Motor neuron (in vitro differentiated cells): ENCODE measurements at regions not wholly inside any gene's neighbourhood (a gene's known extent, or its start where the extent isn't known, plus 50 kb on each side); places are given as distances from the start of the nearest gene placed in this dataset.

Source experiments
- ATAC-seq, 8 experiments: fragments of 200-7000 bp; cut with Tn5 transposase; replicated peaks in 6 of 8; 2 replicates each; pipeline ENCODE4 v1.8.0; 2021; ENCODE audit warnings: mild to moderate bottlenecking in 8 of 8, moderate library complexity in 8 of 8
- H3K27ac ChIP-seq, 2 donors: fragments of 250-450 bp; sonication (Bioruptor Pico); 2 replicates each; pipeline ENCODE4 v1.9.0; 2021; ENCODE audit warnings: antibody characterized with exemption in 2 of 2, mild to moderate bottlenecking in 2 of 2, moderate library complexity in 1 of 2
- H3K4me1 ChIP-seq, 2 donors: fragments of 250-450 bp; sonication (Bioruptor Pico); replicated peaks in 1 of 2; 2 replicates each; pipeline ENCODE4 v1.6.1; 2021; ENCODE audit warnings: antibody characterized with exemption in 2 of 2, mild to moderate bottlenecking in 2 of 2, moderate library complexity in 1 of 2
- H3K4me3 ChIP-seq, 5 donors: fragments of 250-450 bp; sonication (Bioruptor Pico); 2 replicates each; pipeline ENCODE4 v1.9.0; 2021; ENCODE audit warnings: antibody characterized with exemption in 5 of 5, mild to moderate bottlenecking in 5 of 5, moderate library complexity in 4 of 5
- WGBS, 10 experiments: fragments of 450-650 bp; shearing (Covaris generic); methylation state at CpG; one replicate each; pipeline ENCODE4 v1.0.0; 2022; 5-methylcytosine and 5-hydroxymethylcytosine counted together
- in situ Hi-C, 9 experiments: fragments of 400-800 bp; cut with MboI; loops; one replicate each; pipeline ENCODE4 v1.15.0; 2021; ENCODE audit warnings: low sequenced_read_pairs in 9 of 9, low pct_unique_long_range_greater_than_20kb in 2 of 9; ENCODE audit not compliant: unreplicated experiment in 9 of 9

DNA sequence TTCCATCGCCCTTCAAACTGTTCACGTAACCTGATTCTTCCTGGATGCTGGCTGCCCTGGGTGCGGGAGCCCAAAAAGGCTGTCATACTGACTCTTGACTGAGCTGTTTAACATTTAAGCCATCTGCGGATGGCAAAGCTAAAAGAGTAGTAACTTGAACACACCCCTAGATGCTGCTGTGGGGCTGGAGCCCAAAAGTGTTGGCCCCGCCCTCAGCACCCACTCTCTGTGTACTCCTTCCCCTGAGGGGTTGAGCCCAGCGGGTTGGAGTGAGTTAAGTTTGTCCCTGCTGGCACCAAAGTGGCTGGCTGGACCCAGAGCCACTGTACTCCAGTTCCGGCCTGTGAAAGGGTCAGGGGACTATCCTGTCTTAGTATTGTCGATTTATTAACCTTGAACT, 640.6 kb downstream of the PTPRU start:
- Histone ChIP-seq H3K4me3 (no peak overlapping the region), H3K27ac (no peak overlapping the region)

DNA sequence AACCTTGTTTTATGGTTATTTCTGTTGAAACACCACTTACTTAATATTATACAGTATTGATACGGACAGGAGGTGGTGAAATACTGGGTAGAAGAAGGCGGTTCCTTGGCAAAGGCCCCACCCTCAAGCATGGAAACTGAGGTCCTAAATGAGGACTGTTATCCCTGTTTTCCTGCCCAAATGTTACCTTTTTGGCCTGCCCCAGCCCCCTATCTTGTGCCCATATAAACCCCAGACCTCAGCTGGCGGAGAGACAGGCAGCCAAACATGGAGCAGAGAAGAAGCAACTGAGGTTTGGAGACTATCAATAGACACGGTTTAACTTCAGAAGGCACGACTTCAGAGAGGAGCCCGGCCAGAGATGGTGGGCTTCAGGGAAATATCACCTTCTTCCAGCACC, 640.1 kb downstream of the PTPRU start:
- ATAC-seq: no peak
- Histone ChIP-seq H3K4me3 (no peak overlapping the region), H3K4me1 (no peaks in the 10 kb centered on the region), H3K27ac (no peak overlapping the region)
- in situ Hi-C loops: no loop called here
- WGBS, 10 experiments: 13 to 100% (median 83%) methylated on average over 1 to 6 of the region's 6 CpGs; no CpG with 5 or more reads in 1 of the 10 experiments

More for the DNA sequence above, 640.6 kb downstream of the PTPRU start:
- in situ Hi-C loops: no loop called here
- ATAC-seq: peak in 3 of 8 experiments; percentile 32 to 55 (median 47)
- no peaks in the 10 kb centered on the region for H3K4me1 ChIP-seq
- WGBS, 10 experiments: 0 to 100% (median 51%) methylated on average over 1 to 7 of the region's 8 CpGs; no CpG with 5 or more reads in 3 of the 10 experiments

DNA sequence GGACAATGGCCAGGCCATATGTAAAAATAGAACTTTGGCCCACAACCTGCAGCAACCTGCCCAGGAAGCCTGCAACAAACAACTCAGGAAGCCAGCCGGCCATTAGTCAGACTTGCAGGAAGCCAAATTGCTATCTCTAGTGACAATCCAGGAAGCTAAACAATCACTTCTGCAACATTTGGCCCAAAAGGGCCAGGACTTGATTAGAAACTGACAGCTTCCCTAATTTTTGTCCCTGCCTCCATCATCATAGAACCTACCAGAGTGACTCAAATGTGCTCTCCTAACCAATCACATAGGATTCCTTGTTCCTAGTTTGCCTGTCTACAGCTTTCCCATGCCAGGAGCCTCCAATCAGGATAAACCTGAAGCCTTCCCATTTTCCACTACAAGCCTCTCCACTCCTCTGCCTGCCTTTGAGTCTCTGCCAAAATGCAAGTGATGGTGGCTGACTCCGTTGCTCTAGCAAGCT, 639.3 kb downstream of the PTPRU start:
- H3K4me3 ChIP-seq: no peak overlapping the region
- in situ Hi-C loops: no loop called here
- H3K27ac ChIP-seq: no peak overlapping the region
- peak in 2 of 8 experiments; percentile 29 to 58 for ATAC-seq
- H3K4me1 ChIP-seq: no peaks in the 10 kb centered on the region
- 6 to 75% (median 61%) methylated on average over 1 to 2 of the region's 2 CpGs for WGBS, 10 experiments

DNA sequence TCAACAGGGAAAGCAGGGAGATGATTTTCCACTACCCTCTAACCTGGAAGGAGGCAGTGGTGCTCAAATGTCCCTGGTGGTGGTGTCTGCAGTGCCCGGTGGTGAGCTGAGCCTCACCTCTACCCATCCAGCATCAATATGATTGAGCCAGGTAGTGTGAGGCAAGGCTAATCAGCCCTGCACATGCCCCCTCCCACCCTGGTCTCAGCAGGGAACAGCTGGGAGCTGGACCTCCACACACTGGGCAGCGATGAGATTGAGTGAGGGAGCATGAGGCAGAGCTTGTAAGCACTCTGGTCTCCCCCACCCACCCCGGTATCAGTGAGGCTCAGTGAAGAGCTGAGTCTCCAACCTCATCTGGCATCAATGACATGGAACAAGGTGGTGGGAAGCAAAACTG, 634.3 kb downstream of the PTPRU start:
- in situ Hi-C loops: no loop called here
- ATAC-seq: no peak
- WGBS, 10 experiments: 0 to 100% (median 88%) methylated on average over 1 to 3 of the region's 3 CpGs; no CpG with 5 or more reads in 5 of the 10 experiments
- Histone ChIP-seq H3K4me1 (peaks cover 0 to 16% of the 10 kb centered on the region in 2 donors), H3K4me3 (no peak overlapping the region), H3K27ac (no peak overlapping the region)

DNA sequence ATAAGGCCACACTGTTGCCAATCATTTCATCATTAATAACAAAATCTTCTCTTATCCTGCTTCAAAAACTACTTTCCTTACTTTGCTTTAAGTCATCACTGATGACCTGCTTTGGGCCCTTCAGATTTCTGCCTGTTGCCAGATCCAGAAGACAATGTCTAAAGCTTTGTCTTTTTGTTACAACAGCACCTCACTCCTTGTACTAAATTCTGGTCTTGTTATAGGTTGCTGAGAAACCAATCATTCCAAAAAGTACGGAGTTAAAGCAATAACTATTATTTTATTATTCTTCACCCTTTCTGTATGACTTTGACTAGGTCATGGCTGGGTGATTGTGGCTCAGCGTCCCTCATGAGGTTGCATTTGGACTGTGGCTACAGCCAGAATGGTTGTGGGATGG, 633.5 kb downstream of the PTPRU start:
- no peak for ATAC-seq
- 0 to 95% (median 73%) methylated on average over 1 to 2 of the region's 2 CpGs; no CpG with 5 or more reads in 1 of the 10 experiments for WGBS, 10 experiments
- in situ Hi-C loops: no loop called here
- H3K27ac ChIP-seq: no peak overlapping the region
- no peak overlapping the region for H3K4me3 ChIP-seq
- H3K4me1 ChIP-seq: peaks cover 0 to 20% of the 10 kb centered on the region in 2 donors

DNA sequence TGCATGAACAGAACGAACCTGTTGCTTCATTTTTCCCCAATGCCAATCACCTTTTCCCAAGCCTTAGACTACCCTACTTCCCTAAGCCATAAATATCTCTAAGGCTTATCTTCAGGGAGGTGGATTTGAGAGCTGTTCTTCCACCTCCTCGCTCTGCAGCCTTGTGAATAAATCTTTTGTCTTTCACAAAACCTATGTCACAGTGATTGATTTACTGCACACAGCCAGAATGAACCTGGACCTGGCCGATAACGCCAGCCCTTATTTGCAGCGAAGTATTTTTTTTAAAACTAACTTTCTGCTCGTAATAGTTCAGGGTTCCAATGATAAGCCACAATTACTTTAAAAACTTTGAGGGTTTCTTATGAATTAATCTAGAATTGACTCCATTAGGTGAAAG, 632.6 kb downstream of the PTPRU start:
- peaks cover 0 to 21% of the 10 kb centered on the region in 2 donors for H3K4me1 ChIP-seq
- no peak overlapping the region for H3K27ac ChIP-seq
- no peak for ATAC-seq
- H3K4me3 ChIP-seq: no peak overlapping the region
- 0 to 74% (median 52%) methylated on average over 1 to 6 of the region's 6 CpGs for WGBS, 10 experiments
- in situ Hi-C loops: no loop called here

DNA sequence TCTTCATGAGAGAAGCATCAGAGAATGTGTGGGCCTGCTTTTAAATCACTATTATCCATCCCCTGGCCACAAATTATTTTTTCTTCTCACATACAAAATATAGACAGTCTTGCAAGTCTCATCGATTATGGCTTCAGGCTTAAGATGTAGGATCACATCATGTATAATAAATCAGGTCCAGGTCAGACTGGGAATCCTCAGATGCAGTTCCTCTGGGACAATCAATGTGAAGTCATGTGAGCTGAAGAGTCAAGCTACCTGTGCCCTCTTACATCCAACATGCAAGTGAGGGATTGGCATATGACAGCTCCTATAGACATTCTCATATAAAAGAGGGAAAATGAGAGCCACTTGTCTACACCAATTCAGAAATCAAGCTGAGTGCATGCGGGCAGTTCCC, 631.8 kb downstream of the PTPRU start:
- Histone ChIP-seq H3K4me1 (peaks cover 0 to 21% of the 10 kb centered on the region in 2 donors), H3K27ac (no peak overlapping the region), H3K4me3 (no peak overlapping the region)
- WGBS, 10 experiments: 0 to 100% (median 40%) methylated on average over 1 to 2 of the region's 2 CpGs; no CpG with 5 or more reads in 1 of the 10 experiments
- in situ Hi-C loops: no loop called here
- peak in 3 of 8 experiments; percentile 49 to 65 (median 52) for ATAC-seq

DNA sequence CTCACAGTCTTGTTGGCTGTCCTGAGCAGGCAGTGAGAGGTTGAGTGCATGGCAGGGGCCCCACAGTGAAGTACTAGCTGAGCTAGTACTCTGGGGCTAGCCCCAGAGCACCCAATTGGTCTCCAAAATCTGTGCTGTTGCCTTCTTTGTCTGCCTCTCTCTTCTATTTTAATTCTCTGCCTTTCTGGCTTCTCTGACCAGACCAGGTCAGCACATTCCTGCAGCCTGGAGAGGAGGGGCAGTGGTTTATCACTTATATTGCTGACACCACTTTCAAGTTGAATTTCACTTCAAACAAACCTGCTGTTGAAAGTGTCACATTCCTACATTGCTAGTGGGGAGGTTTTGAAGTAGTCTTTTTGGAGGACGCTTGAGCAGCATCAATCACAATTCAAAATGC, 628.7 kb downstream of the PTPRU start:
- Histone ChIP-seq H3K4me1 (peaks cover 0 to 21% of the 10 kb centered on the region in 2 donors), H3K4me3 (no peak overlapping the region), H3K27ac (no peak overlapping the region)
- WGBS, 10 experiments: 0 to 60% (median 40%) methylated on average over 1 of the region's 1 CpG; no CpG with 5 or more reads in 3 of the 10 experiments
- in situ Hi-C loops: no loop called here
- ATAC-seq: peak in 3 of 8 experiments; percentile 12 to 35 (median 19)

DNA sequence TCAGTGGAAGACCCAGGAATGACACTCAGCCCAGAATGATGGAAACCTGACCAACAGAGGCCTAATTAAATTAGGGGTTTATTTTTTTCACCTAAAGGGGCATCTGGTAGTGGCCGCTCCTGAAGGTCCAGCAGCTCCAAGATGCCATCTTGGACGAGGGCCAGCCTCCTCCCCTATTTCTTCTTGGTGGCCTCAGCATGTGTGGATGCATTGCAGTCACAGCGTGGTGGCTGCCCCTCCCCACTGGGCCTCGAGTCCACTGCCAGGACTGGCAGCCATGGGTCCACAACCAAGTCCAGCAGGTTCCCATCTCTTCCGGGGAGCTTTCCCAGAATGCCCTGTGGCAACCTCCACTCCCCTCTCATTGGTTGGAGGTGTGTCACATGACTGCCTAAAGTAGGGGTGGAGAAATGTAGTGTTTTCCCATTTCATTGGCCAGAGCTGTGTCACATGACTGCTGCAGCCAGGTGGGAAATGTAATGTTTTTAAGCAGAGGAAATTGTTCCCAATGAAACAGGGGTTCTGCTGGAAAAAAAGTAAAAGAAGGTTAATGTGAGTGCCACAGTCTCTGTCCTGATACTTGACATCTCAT, 628.2 kb downstream of the PTPRU start:
- ATAC-seq: peak in 2 of 8 experiments; percentile 44 to 59
- Histone ChIP-seq H3K4me3 (no peak overlapping the region), H3K4me1 (peaks cover 0 to 21% of the 10 kb centered on the region in 2 donors), H3K27ac (no peak overlapping the region)
- 0 to 100% (median 80%) methylated on average over 1 to 4 of the region's 5 CpGs; no CpG with 5 or more reads in 4 of the 10 experiments for WGBS, 10 experiments
- in situ Hi-C loops: no loop called here

DNA sequence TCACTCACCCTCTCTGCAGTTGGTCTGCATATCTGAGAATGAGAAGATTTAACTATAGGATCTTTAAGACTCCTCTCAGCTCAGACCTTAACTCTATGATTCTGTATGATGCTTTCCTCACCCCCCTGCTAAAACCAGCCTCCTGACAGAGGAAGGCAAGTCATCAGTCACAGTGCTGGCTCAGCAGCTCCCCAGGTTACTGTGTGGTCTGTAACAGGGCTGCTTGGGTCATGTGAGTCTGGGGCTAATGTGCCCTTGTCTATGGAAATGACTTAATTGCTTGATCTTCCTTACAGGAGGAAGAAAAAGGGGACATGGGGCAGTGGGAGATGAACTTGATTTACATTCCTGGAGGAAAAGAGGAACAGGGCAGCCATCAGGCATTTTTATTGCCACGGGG, 625.6 kb downstream of the PTPRU start:
- Histone ChIP-seq H3K4me1 (peaks cover 0 to 6% of the 10 kb centered on the region in 2 donors), H3K4me3 (no peak overlapping the region), H3K27ac (no peak overlapping the region)
- 0 to 83% (median 37%) methylated on average over 1 of the region's 1 CpG; no CpG with 5 or more reads in 6 of the 10 experiments for WGBS, 10 experiments
- peak in 3 of 8 experiments; percentile 60 to 77 (median 66) for ATAC-seq
- in situ Hi-C loops: no loop called here

DNA sequence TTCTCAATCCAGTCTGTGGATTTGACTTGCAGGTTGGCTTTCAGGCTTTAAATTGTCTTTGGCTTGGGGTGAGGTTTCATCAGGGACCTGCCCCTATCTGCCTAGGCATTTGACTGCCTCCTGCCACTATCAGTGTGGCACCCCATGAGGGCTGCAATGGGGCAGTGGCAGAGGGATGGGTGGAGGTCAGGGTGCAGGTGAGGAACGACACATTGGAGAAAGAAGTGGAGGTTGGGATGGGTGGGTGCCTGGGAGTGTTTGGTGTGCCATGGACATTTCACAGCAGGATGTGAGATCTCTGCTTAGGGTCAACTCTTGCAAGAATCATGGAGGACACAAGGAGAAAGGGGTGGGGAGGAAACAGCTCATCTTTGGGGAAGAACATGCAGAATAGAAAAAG, 625.1 kb downstream of the PTPRU start:
- Histone ChIP-seq H3K4me3 (no peak overlapping the region), H3K27ac (no peak overlapping the region), H3K4me1 (peaks cover 0 to 7% of the 10 kb centered on the region in 2 donors)
- in situ Hi-C loops: no loop called here
- WGBS, 10 experiments: 71 to 100% (median 83%) methylated on average over 1 of the region's 1 CpG; no CpG with 5 or more reads in 7 of the 10 experiments
- no peak for ATAC-seq

DNA sequence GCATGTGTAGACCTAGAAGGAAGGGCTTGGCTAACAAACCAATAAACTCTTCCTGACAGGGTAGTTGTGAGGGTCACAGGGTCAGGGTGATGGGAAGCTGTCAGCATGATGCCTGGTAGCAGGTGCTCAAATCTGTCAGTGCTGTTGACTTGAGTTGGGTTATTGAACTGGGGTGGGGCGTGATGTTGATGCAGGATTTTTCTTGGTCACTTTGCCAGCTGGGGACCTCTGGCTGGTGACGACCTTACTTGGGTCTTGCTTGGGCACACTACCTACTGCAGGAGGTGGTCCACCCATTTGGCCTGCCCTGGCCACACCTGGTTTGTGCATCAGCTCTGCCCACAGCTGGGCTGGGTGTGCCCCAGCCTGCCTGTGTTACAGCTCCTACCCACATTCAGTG, 624.4 kb downstream of the PTPRU start:
- WGBS, 10 experiments: 0 to 100% (median 48%) methylated on average over 1 to 2 of the region's 2 CpGs; no CpG with 5 or more reads in 4 of the 10 experiments
- Histone ChIP-seq H3K27ac (no peak overlapping the region), H3K4me1 (peaks cover 0 to 15% of the 10 kb centered on the region in 2 donors), H3K4me3 (no peak overlapping the region)
- in situ Hi-C loops: no loop called here
- ATAC-seq: no peak

DNA sequence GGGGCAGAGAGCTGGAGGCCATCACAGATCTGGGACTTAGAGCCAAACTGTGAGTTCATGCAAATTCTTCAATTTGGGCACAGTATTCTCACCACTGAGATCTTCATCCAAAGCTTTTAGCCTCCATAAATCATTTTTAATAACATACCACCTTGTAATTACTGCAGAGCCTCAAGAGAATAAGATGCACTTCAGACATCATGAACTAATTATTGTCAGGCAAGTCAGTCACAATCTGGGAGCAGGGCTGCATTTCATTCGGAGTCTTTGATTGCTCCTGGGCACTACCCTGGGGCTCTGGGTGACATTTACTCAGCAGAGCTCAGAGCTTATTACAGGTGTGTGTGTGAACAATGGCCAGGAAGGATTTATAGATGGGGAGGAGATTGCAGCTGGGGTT, 623.7 kb downstream of the PTPRU start:
- in situ Hi-C loops: no loop called here
- H3K27ac ChIP-seq: no peak overlapping the region
- ATAC-seq: no peak
- no peak overlapping the region for H3K4me3 ChIP-seq
- peaks cover 0 to 19% of the 10 kb centered on the region in 2 donors for H3K4me1 ChIP-seq
- WGBS, 10 experiments: 78 to 100% (median 80%) methylated on average over 1 of the region's 1 CpG; no CpG with 5 or more reads in 7 of the 10 experiments

DNA sequence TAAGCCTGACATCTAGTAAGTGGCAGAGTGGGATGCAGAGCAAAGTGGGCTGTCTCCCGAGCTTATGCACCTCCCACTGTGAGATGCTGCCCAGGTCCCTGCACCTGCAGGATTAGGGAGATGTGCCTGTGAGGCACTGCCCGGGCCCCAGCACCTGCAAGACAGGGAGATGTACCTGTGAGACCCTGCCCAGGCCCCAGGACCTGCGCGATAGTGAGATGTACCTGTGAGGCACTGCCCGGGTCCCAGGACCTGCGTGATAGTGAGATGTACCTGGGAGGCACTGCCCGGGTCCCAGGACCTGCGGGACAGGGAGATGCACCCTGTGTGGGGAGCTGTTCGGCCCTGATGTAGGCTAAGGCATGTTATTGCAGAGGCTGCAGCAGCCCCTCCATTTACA, 622.8 kb downstream of the PTPRU start:
- no peak for ATAC-seq
- Histone ChIP-seq H3K27ac (no peak overlapping the region), H3K4me3 (no peak overlapping the region), H3K4me1 (peaks cover 0 to 24% of the 10 kb centered on the region in 2 donors)
- 0 to 100% (median 74%) methylated on average over 1 to 7 of the region's 9 CpGs; no CpG with 5 or more reads in 3 of the 10 experiments for WGBS, 10 experiments
- in situ Hi-C loops: no loop called here
